NB4 (cell line): ENCODE measurements at regions not wholly inside any gene's neighbourhood (a gene's known extent, or its start where the extent isn't known, plus 50 kb on each side); places are given as distances from the start of the nearest gene placed in this dataset.

Source experiments
- DNase-seq: peaks from one replicate; pipeline ENCODE4 v3.0.0; 2010; ENCODE audit warnings: low read depth
- H3K4me3 ChIP-seq: one replicate; pipeline ENCODE4 v1.5.1; 2011; ENCODE audit warnings: mild to moderate bottlenecking, low read depth, low read length, moderate library complexity
- MYC ChIP-seq: IDR thresholded peaks from 2 replicates; pipeline ENCODE4 v1.6.1; 2011; ENCODE audit warnings: low read depth, low read length
- POLR2A ChIP-seq: IDR thresholded peaks from 2 replicates; pipeline ENCODE4 v1.6.1; 2011; ENCODE audit warnings: mild to moderate bottlenecking; ENCODE audit not compliant: insufficient read length; ENCODE audit errors: extremely low read depth
- TF ChIP-seq, protein P1 (sequence below): IDR thresholded peaks from 2 replicates; pipeline ENCODE4 v1.6.1; 2011; ENCODE audit warnings: low read depth, low read length
- TF ChIP-seq, protein P2 (sequence below): IDR thresholded peaks from one replicate; pipeline ENCODE4 v1.5.1; 2012; ENCODE audit warnings: low read depth, low read length

DNA sequence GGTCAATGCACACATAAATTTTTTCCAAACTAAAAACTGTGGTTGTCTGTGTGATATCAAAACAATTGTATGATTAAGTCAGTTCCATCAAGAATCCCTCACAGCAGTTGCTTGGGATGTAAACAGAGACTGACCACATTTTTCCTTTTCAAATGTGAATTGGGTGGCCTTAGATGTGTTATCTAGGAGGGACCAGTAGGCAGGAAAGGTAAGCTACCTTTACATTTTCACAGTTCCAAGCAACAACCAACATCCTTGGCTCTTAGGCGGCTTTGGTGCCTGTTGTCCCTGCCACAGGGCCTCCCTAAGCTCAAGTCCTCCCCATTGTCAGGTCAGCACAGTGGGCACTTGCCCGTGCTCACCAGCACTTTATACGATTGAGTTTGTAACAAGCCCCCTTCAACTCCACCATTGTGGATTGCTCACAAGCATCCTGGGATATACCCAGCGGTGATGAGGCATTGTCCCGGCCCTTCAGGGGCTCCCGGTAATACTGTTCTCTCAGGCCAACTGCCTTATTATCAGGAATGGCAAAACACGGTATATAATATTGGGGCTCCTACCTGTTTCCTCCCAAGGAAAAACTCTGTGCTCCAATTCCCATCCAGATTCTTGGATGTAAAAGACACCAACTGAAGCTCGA lies 114.9 kb upstream of the ANKRD1 start:
- H3K4me3 ChIP-seq, result no peak overlapping the region
- TF ChIP-seq, protein P1, sequence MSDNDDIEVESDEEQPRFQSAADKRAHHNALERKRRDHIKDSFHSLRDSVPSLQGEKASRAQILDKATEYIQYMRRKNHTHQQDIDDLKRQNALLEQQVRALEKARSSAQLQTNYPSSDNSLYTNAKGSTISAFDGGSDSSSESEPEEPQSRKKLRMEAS, result no peak
- TF ChIP-seq, protein P2, sequence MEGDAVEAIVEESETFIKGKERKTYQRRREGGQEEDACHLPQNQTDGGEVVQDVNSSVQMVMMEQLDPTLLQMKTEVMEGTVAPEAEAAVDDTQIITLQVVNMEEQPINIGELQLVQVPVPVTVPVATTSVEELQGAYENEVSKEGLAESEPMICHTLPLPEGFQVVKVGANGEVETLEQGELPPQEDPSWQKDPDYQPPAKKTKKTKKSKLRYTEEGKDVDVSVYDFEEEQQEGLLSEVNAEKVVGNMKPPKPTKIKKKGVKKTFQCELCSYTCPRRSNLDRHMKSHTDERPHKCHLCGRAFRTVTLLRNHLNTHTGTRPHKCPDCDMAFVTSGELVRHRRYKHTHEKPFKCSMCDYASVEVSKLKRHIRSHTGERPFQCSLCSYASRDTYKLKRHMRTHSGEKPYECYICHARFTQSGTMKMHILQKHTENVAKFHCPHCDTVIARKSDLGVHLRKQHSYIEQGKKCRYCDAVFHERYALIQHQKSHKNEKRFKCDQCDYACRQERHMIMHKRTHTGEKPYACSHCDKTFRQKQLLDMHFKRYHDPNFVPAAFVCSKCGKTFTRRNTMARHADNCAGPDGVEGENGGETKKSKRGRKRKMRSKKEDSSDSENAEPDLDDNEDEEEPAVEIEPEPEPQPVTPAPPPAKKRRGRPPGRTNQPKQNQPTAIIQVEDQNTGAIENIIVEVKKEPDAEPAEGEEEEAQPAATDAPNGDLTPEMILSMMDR, result no peak
- TF ChIP-seq POLR2A, result no peak
- TF ChIP-seq MYC, result no peak
- no peak for DNase-seq

DNA sequence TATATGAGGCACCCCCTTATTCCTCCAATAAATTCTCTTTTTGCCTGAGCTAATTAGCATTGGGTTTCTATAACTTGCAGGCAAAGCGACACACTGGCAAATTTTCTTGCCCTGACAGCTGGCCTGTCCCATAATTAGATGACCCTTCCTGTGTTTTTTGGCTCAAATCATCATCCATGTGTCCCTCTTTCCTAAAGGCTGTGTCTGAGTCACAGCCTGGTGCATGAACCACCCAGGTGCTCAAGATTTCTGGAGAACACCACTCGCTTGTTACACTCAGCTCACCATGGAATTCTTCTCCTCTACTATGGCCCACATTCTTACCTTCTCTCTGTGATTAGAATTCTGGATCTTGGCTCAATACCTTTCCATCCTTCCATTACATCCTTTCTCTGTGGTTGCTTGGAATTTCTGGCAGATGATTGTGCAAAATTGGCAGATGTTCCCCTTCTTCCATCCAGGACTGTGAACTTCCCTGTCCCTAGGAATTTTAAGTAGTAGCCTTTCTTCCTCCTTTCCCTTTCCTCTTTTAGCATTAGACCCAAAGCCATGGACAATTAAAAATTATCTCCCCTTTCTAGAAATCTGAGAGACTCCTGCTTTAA lies 116.0 kb upstream of the ANKRD1 start:
- DNase-seq, result no peak
- TF ChIP-seq, protein P1, result no peak
- TF ChIP-seq, protein P2, result no peak
- TF ChIP-seq POLR2A (no peak), MYC (no peak)
- H3K4me3 ChIP-seq, result no peak overlapping the region

DNA sequence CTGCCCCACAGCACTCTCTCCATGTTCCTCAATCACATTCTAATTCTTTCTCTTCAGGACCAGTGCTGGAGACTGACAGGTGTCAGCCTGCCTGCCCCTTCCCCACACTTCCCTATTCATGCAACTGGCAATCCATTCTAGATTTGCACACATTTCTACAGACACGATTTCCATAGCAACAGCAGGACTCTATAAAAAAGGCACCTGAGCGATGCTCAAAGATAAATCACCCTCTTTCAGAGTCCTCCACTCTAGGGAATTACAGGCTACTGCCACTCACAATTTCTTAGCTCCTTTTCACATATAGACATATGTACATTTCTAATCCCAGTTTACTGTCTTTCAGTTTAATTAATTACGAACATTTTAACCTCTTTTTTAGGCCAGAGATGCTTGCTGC lies 118.1 kb upstream of the ANKRD1 start:
- H3K4me3 ChIP-seq, result no peak overlapping the region
- no peak for DNase-seq
- TF ChIP-seq, protein P2, result no peak
- TF ChIP-seq MYC, result no peak
- TF ChIP-seq POLR2A, result no peak
- TF ChIP-seq, protein P1, result no peak

DNA sequence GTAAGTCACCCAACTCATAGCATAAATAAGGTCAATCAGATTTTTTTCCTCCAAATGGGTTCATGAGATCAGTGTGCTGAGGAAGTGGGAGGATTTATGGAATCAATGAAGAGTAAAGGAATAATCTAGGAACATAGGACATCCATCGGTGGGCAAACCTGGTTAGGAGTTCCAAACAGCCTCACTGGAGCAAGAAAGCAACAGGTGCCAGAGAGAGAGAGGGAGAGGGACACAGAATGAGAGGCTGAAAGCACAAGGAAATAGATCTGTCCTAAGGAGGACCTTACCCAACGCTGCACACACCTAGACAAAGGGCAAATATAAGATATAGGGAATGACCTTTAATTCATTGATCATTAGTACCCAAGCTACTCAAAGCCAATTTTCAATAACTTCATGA lies 119.5 kb upstream of the ANKRD1 start:
- no peak for DNase-seq
- no peak overlapping the region for H3K4me3 ChIP-seq
- TF ChIP-seq MYC, result no peak
- TF ChIP-seq, protein P2, result no peak
- no peak for TF ChIP-seq POLR2A
- TF ChIP-seq, protein P1, result no peak

DNA sequence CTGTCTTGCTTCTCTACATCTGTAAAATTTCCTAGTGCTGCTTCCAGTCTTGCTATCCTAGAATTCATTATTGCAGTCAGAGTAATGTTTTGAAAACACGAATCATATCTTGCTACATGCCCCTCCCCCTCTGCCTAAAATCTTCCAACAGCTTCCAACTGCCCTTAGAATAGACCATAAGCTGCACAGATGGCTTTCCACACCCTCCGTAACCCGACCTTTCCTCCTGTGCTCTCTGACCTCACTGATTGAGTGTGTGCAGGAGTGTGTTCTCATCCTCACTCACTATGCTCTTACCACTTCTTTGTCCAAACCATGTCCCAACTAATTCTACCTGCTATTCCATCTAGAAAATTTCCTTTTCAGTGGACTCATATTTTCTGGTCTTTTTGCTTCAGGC lies 121.2 kb upstream of the ANKRD1 start:
- TF ChIP-seq, protein P1, result no peak
- TF ChIP-seq, protein P2, result no peak
- TF ChIP-seq MYC, result no peak
- no peak for TF ChIP-seq POLR2A
- no peak overlapping the region for H3K4me3 ChIP-seq
- no peak for DNase-seq
